GM12878 (cell line): ENCODE measurements at regions not wholly inside any gene's neighbourhood (a gene's known extent, or its start where the extent isn't known, plus 50 kb on each side); places are given as distances from the start of the nearest gene placed in this dataset.

ENCODE experiments used
- ATAC-seq: fragments of 200-7000 bp; cut with Tn5 transposase; 3 replicates; pipeline ENCODE4 v1.9.1; 2020; ENCODE audit warnings: mild to moderate bottlenecking, moderate library complexity
- BruUV-seq: library from RNA; stranded (reverse); fragments of 400-500 nt; replicated peaks from 2 replicates; lab custom pipeline; 2021; lab: Mats Ljungman, UMichigan
- CTCF ChIA-PET: fragments of 300-600 bp; sonication (Branson Sonifier 250); formaldehyde crosslinking; extraction: SDS; loops from one replicate; lab custom pipeline; 2021; ENCODE audit warnings: inconsistent platforms; lab: Yijun Ruan, JAX
- POLR2A ChIA-PET: fragments of 350-600 bp; formaldehyde crosslinking; extraction: SDS; loops from one replicate; lab custom pipeline; 2021; ENCODE audit warnings: inconsistent platforms; lab: Charles Lee
- RAD21 ChIA-PET: fragments of 300-600 bp; sonication (Branson Sonifier 250); formaldehyde crosslinking; loops from one replicate; lab custom pipeline; 2023; ENCODE audit warnings: antibody characterized with exemption; ENCODE audit not compliant: unreplicated experiment; lab: Charles Lee
- SMC1A ChIA-PET: fragments of 300-600 bp; sonication (Branson Sonifier 250); formaldehyde crosslinking; loops from one replicate; lab custom pipeline; 2023; ENCODE audit not compliant: unreplicated experiment, uncharacterized antibody; lab: Charles Lee
- DNase-seq: peaks from one replicate; pipeline ENCODE4 v3.0.0-alpha.2; 2011; ENCODE audit warnings: low read depth, low spot score
- FAIRE-seq: peaks from 3 replicates; lab custom pipeline; 2011; peaks lifted over from hg19 to GRCh38; lab: Jason Lieb, UNC
- H2AFZ ChIP-seq: 2 replicates; pipeline ENCODE4 v1.6.0; 2011; ENCODE audit warnings: low read depth, low read length, control low read depth; ENCODE audit not compliant: control insufficient read depth
- H3K27ac ChIP-seq: 2 replicates; pipeline ENCODE4 v1.5.1; 2011; ENCODE audit warnings: control low read depth; ENCODE audit not compliant: control insufficient read depth, insufficient read depth
- H3K27me3 ChIP-seq, 2 experiments: replicated peaks in 1 of 2; 2 replicates each; pipeline versions ENCODE4 v1.6.0 to v1.6.1; 2011; ENCODE audit warnings: low read length in 1 of 2; ENCODE audit not compliant: control insufficient read depth in 2 of 2, insufficient read depth in 2 of 2
- H3K36me3 ChIP-seq, 2 experiments: 2 replicates each; pipeline ENCODE4 v1.5.1; 2011; ENCODE audit warnings: low read length in 1 of 2; ENCODE audit not compliant: control insufficient read depth in 2 of 2, insufficient read depth in 2 of 2
- H3K4me1 ChIP-seq: 2 replicates; pipeline ENCODE4 v1.6.1; 2011; ENCODE audit warnings: mild to moderate bottlenecking, low read length, moderate library complexity, mixed read lengths; ENCODE audit not compliant: control insufficient read depth, insufficient read depth
- H3K4me2 ChIP-seq: 2 replicates; pipeline ENCODE4 v1.6.0; 2011; ENCODE audit warnings: control low read depth; ENCODE audit not compliant: control insufficient read depth, insufficient read depth
- H3K4me3 ChIP-seq: fragments of 200-600 bp; sonication (generic); 2 replicates; pipeline ENCODE4 v1.5.1; 2016
- H3K79me2 ChIP-seq: 2 replicates; pipeline ENCODE4 v1.6.0; 2011; ENCODE audit warnings: low read length; ENCODE audit not compliant: control insufficient read depth, insufficient read depth
- H3K9ac ChIP-seq: 2 replicates; pipeline ENCODE4 v1.8.0; 2011; ENCODE audit warnings: low read length, control low read depth, mixed read lengths; ENCODE audit not compliant: control insufficient read depth, insufficient read depth
- H3K9me3 ChIP-seq: replicated peaks from 3 replicates; pipeline ENCODE4 v1.5.1; 2011; ENCODE audit warnings: mild to moderate bottlenecking, low read length; ENCODE audit not compliant: control insufficient read depth, insufficient read depth
- H4K20me1 ChIP-seq: 2 replicates; pipeline ENCODE4 v1.6.0; 2011; ENCODE audit not compliant: control insufficient read depth, insufficient read depth
- EP300 ChIP-seq, 2 experiments: fragments of 150-350 bp in 1 of 2; IDR thresholded peaks; 2 replicates each; pipeline ENCODE4 v1.6.1; 2011 to 2012; ENCODE audit warnings: low read depth in 2 of 2, low read length in 2 of 2, borderline replicate concordance in 1 of 2, improper control_type of control experiment in 1 of 2, inconsistent platforms in 1 of 2; ENCODE audit not compliant: control insufficient read depth in 1 of 2
- HDAC2 ChIP-seq: fragments of 200-600 bp; sonication (generic); IDR thresholded peaks from 2 replicates; pipeline ENCODE4 v1.6.1; 2017
- JUNB ChIP-seq: IDR thresholded peaks from 2 replicates; pipeline ENCODE4 v1.6.1; 2016; ENCODE audit warnings: antibody characterized with exemption, mild to moderate bottlenecking
- KLF5 ChIP-seq: fragments of 450-650 bp; IDR thresholded peaks from 2 replicates; pipeline ENCODE4 v1.6.1; 2014; ENCODE audit warnings: mild to moderate bottlenecking; ENCODE audit not compliant: partially characterized antibody
- MEF2A ChIP-seq: IDR thresholded peaks from 2 replicates; pipeline ENCODE4 v1.6.1; 2011; ENCODE audit warnings: low read depth, mild to moderate bottlenecking, low read length, moderate library complexity; ENCODE audit not compliant: insufficient read depth
- MTA2 ChIP-seq: fragments of 450-650 bp; IDR thresholded peaks from 2 replicates; pipeline ENCODE4 v1.6.1; 2016; ENCODE audit warnings: low read depth, mild to moderate bottlenecking, moderate library complexity
- MYB ChIP-seq: fragments of 150-350 bp; IDR thresholded peaks from 2 replicates; pipeline ENCODE4 v1.6.1; 2014; ENCODE audit warnings: mild to moderate bottlenecking, low read depth, low read length, borderline replicate concordance
- NFXL1 ChIP-seq: fragments of 450-650 bp; IDR thresholded peaks from 2 replicates; pipeline ENCODE4 v1.6.1; 2017; ENCODE audit warnings: antibody characterized with exemption, mild to moderate bottlenecking, borderline replicate concordance
- NR2F1 ChIP-seq: fragments of 450-650 bp; conservative IDR thresholded peaks from 2 replicates; pipeline ENCODE4 v1.6.1; 2017; ENCODE audit warnings: mild to moderate bottlenecking
- SRF ChIP-seq, 2 experiments: IDR thresholded peaks; 2 replicates each; pipeline ENCODE4 v1.6.1; 2011; ENCODE audit warnings: low read depth in 2 of 2, low read length in 2 of 2, mild to moderate bottlenecking in 1 of 2, moderate library complexity in 1 of 2
- WGBS: methylation state at CpG from one replicate; pipeline ENCODE4 v1.1.6; 2016; ENCODE audit warnings: low lambda C conversion rate; ENCODE audit not compliant: insufficient replicate concordance, insufficient coverage; ENCODE audit errors: missing lambda C conversion rate; 5-methylcytosine and 5-hydroxymethylcytosine counted together
- in situ Hi-C: fragments of 300-500 bp; cut with MboI; formaldehyde crosslinking; loops from 9 replicates; pipeline ENCODE4 v1.14.3; 2018; ENCODE audit warnings: mixed read lengths
- intact Hi-C: fragments of 100-400 bp; cut with micrococcal nuclease; formaldehyde crosslinking; loops from one replicate; pipeline ENCODE4 v1.14.2; 2022; ENCODE audit not compliant: unreplicated experiment
- TF ChIP-seq, protein P1 (sequence below): fragments of 450-650 bp; IDR thresholded peaks from 2 replicates; pipeline ENCODE4 v1.6.1; 2016; ENCODE audit warnings: mild to moderate bottlenecking
- TF ChIP-seq, protein P2 (sequence below): fragments of 450-650 bp; IDR thresholded peaks from 2 replicates; pipeline ENCODE4 v1.6.1; 2017; ENCODE audit warnings: mild to moderate bottlenecking

- no TSS peak for BruUV-seq
- TF ChIP-seq EP300 (IDR thresholded peaks at IDR 0.05; ENCODE audit: borderline replicate concordance in 1 of 2, control insufficient read depth in 1 of 2, low read depth in 2 of 2, low read length in 2 of 2) (no peak), MTA2 (no peak), NR2F1 (no peak), MYB (no peak), JUNB (no peak), SRF (IDR thresholded peaks at IDR 0.05; ENCODE audit: low read depth in 2 of 2, low read length in 2 of 2) (no peak), HDAC2 (no peak), MEF2A (no peak), NFXL1 (no peak), KLF5 (no peak)
- TF ChIP-seq, protein P1, sequence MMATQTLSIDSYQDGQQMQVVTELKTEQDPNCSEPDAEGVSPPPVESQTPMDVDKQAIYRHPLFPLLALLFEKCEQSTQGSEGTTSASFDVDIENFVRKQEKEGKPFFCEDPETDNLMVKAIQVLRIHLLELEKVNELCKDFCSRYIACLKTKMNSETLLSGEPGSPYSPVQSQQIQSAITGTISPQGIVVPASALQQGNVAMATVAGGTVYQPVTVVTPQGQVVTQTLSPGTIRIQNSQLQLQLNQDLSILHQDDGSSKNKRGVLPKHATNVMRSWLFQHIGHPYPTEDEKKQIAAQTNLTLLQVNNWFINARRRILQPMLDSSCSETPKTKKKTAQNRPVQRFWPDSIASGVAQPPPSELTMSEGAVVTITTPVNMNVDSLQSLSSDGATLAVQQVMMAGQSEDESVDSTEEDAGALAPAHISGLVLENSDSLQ: no peak
- TF ChIP-seq, protein P2, sequence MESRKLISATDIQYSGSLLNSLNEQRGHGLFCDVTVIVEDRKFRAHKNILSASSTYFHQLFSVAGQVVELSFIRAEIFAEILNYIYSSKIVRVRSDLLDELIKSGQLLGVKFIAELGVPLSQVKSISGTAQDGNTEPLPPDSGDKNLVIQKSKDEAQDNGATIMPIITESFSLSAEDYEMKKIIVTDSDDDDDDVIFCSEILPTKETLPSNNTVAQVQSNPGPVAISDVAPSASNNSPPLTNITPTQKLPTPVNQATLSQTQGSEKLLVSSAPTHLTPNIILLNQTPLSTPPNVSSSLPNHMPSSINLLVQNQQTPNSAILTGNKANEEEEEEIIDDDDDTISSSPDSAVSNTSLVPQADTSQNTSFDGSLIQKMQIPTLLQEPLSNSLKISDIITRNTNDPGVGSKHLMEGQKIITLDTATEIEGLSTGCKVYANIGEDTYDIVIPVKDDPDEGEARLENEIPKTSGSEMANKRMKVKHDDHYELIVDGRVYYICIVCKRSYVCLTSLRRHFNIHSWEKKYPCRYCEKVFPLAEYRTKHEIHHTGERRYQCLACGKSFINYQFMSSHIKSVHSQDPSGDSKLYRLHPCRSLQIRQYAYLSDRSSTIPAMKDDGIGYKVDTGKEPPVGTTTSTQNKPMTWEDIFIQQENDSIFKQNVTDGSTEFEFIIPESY: no peak
- TF ChIP-seq, all 136 proteins: peak for 0
- ChIA-PET CTCF (no interaction called here), POLR2A (no interaction called here), RAD21 (no interaction called here), SMC1A (no interaction called here)
- intact Hi-C loops (no loop called here), in situ Hi-C loops (no loop called here)
- no peaks in the 10 kb centered on the region for H3K79me2 ChIP-seq
- no peaks in the 10 kb centered on the region for H3K9me3 ChIP-seq
- H3K36me3 ChIP-seq: no peaks in the 10 kb centered on the region
- no peak overlapping the region for H3K4me2 ChIP-seq
- no peak overlapping the region for H3K27ac ChIP-seq
- no peaks in the 10 kb centered on the region for H3K4me1 ChIP-seq
- no peak overlapping the region for H3K4me3 ChIP-seq
- H4K20me1 ChIP-seq: no peaks in the 10 kb centered on the region
- no peak overlapping the region for H2AFZ ChIP-seq
- WGBS: 8% methylated on average over 1 of the region's 1 CpG
- H3K27me3 ChIP-seq: no peaks in the 10 kb centered on the region
- ATAC-seq: no peak
- no peak overlapping the region for H3K9ac ChIP-seq
- no peak for DNase-seq
- no peak for FAIRE-seq
Observed at GRCh38 chr13:107534548-107534947, 680.8 kb downstream of the LIG4 start.
